SJSA1 (cell line): ENCODE measurements at regions not wholly inside any gene's neighbourhood (a gene's known extent, or its start where the extent isn't known, plus 50 kb on each side); places are given as distances from the start of the nearest gene placed in this dataset.

Source experiments
- DNase-seq, 2 experiments: peaks; one replicate each; pipeline ENCODE4 v3.0.0-alpha.2; 2015 to 2020; ENCODE audit warnings: low spot score in 2 of 2, low read depth in 1 of 2
- H3K27ac ChIP-seq: fragments of 250-450 bp; sonication (Bioruptor Pico); 2 replicates; pipeline ENCODE4 v1.5.1; 2020; ENCODE audit warnings: mild to moderate bottlenecking, moderate library complexity
- H3K27me3 ChIP-seq: fragments of 250-450 bp; sonication (Bioruptor Pico); replicated peaks from 2 replicates; pipeline ENCODE4 v1.5.1; 2020; ENCODE audit warnings: mild to moderate bottlenecking, moderate library complexity
- H3K36me3 ChIP-seq: fragments of 250-450 bp; sonication (Bioruptor Pico); 2 replicates; pipeline ENCODE4 v1.5.1; 2020; ENCODE audit warnings: mild to moderate bottlenecking
- H3K4me1 ChIP-seq: fragments of 250-450 bp; sonication (Bioruptor Pico); replicated peaks from 2 replicates; pipeline ENCODE4 v1.6.1; 2021; ENCODE audit warnings: mild to moderate bottlenecking
- H3K4me3 ChIP-seq: fragments of 250-450 bp; sonication (Bioruptor Pico); 2 replicates; pipeline ENCODE4 v1.5.1; 2020; ENCODE audit warnings: mild to moderate bottlenecking
- H3K9me3 ChIP-seq: fragments of 250-450 bp; sonication (Bioruptor Pico); replicated peaks from 2 replicates; pipeline ENCODE4 v1.5.1; 2020; ENCODE audit warnings: mild to moderate bottlenecking

DNA sequence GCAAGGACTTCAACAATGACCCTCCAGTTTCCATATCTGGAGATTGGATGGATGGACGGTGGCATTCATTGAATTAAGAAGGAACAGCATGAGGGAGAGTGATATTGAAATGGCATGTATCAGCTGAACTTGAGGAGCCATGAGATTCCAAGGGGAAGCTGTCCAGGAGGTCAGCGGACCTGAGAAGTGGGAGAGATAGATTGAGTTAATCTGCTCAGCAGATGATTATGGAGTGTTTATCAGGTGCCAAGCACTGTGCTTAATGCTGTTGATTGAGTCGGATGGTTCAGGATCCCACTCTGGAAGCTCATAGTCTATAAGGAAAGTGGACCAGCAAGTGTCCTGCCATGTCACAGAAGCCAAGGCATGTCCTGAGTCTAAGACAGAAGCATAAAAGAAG lies 581.3 kb downstream of the INSC start:
- peaks cover 10% of the 10 kb centered on the region for H3K4me1 ChIP-seq
- H3K4me3 ChIP-seq = no peak overlapping the region
- H3K27me3 ChIP-seq = no peaks in the 10 kb centered on the region
- H3K9me3 ChIP-seq = no peaks in the 10 kb centered on the region
- no peak overlapping the region for H3K27ac ChIP-seq
- H3K36me3 ChIP-seq = no peaks in the 10 kb centered on the region
- peak in 1 of 2 experiments; percentile 23 for DNase-seq

DNA sequence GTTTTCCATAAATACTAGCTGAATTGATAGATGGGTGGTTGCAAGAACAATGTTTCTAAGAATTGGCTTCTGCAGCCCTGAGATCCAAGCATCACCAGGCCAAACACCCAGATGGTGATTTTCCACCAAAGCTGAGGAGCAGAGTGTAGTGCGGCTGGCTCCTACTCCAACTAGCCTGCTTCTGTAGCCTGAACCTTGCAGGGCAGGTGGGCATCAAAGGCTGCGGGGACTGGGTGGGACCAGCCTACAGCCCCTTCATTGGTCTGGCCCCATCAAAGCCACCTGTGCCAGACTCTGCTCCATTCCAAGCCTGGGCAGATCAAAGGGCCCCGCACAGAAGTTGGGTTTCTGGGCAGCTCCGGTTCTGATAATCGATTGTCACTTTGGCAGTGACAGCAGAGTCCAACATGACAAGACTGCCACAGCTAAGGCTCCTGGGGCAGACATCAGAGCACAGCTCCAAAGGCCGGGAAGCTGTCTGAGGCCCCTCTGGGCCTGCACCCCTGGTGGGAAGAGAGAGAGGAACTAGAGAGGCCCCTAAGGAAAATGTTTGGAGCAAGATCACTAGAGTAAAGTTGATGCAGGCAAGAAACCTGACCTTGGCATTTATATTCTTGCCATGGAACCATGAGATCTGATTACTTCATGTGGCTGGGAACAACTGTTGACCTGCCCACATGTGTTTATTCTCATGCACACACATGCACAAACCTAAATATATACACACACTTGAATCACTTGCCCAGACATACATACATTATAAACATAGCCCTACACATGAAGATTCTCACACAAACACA lies 582.9 kb downstream of the INSC start:
- Histone ChIP-seq H3K36me3 (no peaks in the 10 kb centered on the region), H3K9me3 (no peaks in the 10 kb centered on the region), H3K27ac (no peak overlapping the region), H3K4me1 (peaks cover 7% of the 10 kb centered on the region), H3K4me3 (no peak overlapping the region), H3K27me3 (no peaks in the 10 kb centered on the region)
- peak in 1 of 2 experiments; percentile 31 for DNase-seq

DNA sequence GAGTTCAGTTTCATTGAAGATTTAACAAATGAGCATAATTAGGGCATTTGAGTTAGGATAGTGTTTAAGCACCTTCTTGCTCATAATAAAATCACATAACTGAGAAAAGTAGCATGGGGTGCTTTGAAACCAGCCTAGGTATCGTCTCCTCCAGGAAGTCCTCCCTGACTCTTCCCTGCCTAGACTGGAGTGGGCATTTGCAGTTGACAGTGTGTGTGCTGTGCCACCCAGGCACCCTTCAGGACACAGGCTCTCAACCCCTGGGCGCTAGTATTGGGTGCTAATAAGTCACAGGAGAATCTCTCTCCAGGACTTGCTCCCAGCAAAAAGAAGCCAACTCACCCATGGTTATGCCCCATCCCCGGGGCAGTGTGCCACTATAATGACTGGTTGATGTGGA lies 584.1 kb downstream of the INSC start:
- H3K27ac ChIP-seq = no peak overlapping the region

DNA sequence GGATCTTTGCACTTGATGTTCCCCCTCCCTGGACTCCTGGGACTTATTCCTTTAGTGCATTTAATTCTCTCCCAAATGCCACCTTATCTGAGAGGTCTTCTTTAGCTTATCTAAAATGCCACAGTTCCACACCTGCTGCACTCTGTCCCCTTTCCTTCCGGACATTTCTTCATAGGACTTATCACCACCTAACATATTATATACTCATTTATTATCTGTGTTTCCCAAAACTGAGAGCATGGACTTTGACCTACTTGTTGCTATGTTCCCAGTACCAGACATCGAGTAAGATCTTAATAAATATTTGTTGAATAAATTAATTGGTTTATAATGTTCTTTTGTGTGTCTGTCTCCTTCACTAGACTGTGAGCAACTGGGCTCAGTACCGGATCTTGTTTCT lies 585.3 kb downstream of the INSC start:
- H3K9me3 ChIP-seq = no peaks in the 10 kb centered on the region
- no peaks in the 10 kb centered on the region for H3K4me1 ChIP-seq
- no peak for DNase-seq

More for the DNA sequence above, 584.1 kb downstream of the INSC start:
- DNase-seq = peak in 1 of 2 experiments; percentile 31
- no peaks in the 10 kb centered on the region for H3K4me1 ChIP-seq
- H3K4me3 ChIP-seq = no peak overlapping the region
- no peaks in the 10 kb centered on the region for H3K36me3 ChIP-seq
- H3K27me3 ChIP-seq = no peaks in the 10 kb centered on the region
- H3K9me3 ChIP-seq = no peaks in the 10 kb centered on the region

DNA sequence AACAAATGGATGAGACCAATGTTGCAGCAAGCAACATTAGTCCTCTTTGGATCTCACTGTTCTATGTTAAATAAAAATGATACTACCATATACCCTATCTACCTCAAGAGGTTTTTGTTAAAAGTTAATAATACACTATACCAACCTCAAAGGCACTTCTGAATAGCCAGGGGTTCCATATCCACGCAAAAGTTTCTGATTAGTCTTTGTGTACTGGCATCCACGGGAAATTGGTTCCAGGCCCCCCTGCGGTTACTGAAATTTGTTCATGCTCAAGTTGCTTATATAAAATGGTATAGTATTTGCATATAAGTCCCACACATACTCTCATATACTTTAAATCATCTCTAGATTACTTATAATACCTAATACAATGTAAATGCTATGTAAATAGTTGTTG lies 585.7 kb downstream of the INSC start:
- DNase-seq = peak in 1 of 2 experiments; percentile 28
- Histone ChIP-seq H3K27ac (no peak overlapping the region), H3K27me3 (no peaks in the 10 kb centered on the region), H3K4me3 (no peak overlapping the region), H3K9me3 (no peaks in the 10 kb centered on the region), H3K36me3 (no peaks in the 10 kb centered on the region), H3K4me1 (no peaks in the 10 kb centered on the region)

More for the DNA sequence above, 585.3 kb downstream of the INSC start:
- Histone ChIP-seq H3K36me3 (no peaks in the 10 kb centered on the region), H3K4me3 (no peak overlapping the region), H3K27me3 (no peaks in the 10 kb centered on the region), H3K27ac (no peak overlapping the region)

DNA sequence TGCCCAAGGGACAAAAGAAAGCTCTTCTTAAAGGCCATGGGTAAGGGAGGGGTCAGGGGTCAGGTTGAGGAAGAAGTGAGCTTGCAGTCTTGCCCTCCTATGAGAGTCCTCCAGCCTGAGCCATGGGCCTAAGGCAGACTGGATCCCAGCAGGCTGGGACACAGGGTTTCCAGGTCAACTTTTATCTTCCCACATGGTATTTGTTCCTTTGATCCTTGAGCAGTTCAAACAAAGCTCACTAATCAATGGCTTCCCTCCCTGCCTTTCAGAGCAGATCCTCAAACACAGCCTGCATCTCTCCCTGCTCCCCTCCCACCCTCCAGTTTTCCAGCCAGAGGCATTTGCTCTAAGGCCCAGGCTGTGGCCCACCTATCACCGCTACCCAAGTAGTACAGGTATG lies 589.3 kb downstream of the INSC start:
- peaks cover 19% of the 10 kb centered on the region for H3K4me1 ChIP-seq
- H3K9me3 ChIP-seq = no peaks in the 10 kb centered on the region
- DNase-seq = peak in 1 of 2 experiments; percentile 34
- no peak overlapping the region for H3K27ac ChIP-seq
- no peak overlapping the region for H3K4me3 ChIP-seq
- H3K36me3 ChIP-seq = no peaks in the 10 kb centered on the region
- H3K27me3 ChIP-seq = no peaks in the 10 kb centered on the region

DNA sequence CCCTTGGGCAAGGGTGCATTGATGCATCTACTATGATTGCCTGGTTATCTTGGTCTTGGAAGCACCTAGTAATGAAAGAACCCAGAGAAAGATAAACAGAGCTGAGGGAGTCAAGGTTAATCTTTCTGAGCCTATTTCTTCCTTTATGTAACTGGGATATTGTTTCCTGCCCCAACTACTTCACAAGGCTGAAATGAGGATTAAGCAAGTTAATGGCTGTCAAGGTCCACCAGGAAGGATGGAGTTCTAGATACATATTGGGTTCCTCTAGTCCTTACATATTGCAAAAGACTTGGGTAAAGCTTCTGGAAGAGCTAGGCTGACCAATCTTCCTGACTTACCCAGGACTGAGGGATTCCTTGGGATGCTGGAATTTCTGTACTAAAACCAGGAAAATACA lies 589.8 kb downstream of the INSC start:
- Histone ChIP-seq H3K4me1 (peaks cover 24% of the 10 kb centered on the region), H3K4me3 (no peak overlapping the region), H3K27ac (no peak overlapping the region), H3K36me3 (no peaks in the 10 kb centered on the region), H3K27me3 (no peaks in the 10 kb centered on the region), H3K9me3 (no peaks in the 10 kb centered on the region)
- DNase-seq = no peak

DNA sequence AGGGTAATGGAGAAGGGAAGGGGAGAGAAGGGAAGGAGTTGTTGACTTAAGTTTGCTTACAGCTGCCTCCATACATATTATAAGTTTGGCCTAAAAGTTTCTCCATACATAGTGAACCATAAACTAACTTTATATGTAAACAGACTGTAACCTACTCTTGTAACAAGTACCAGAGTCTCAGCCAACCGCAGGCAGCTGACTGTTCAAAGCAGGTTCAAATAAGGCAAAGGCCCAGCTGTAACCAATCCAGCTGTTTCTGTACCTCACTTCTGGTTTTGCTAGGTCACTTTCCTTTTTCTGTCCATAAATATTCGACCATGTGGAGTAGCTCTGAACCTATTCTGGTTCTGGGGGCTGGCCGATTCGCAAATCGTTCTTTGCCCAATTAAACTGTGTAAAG lies 591.2 kb downstream of the INSC start:
- Histone ChIP-seq H3K27ac (no peak overlapping the region), H3K27me3 (no peaks in the 10 kb centered on the region), H3K9me3 (no peaks in the 10 kb centered on the region), H3K4me3 (no peak overlapping the region), H3K4me1 (peaks cover 30% of the 10 kb centered on the region), H3K36me3 (no peaks in the 10 kb centered on the region)
- DNase-seq = no peak

DNA sequence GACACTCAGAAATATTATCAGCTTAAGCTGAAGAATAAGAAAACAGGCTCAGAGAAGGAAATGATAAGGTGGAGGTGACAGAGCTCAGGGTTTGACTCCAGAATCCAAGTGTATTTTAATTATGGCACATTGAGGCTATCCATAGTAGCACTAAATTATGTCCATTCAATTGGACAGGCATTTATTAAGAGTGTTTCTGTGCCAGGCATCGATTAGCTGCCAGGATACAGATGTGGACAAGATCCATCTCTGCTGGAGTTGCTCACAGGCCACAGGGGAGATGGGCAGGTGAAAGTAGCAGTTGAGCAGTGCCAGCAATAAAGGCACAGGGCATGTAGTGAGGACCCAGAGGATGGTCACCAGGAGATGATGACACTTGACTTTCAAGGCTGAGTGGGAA lies 592.5 kb downstream of the INSC start:
- Histone ChIP-seq H3K27ac (no peak overlapping the region), H3K4me1 (peaks cover 30% of the 10 kb centered on the region), H3K4me3 (no peak overlapping the region), H3K27me3 (no peaks in the 10 kb centered on the region), H3K9me3 (no peaks in the 10 kb centered on the region), H3K36me3 (no peaks in the 10 kb centered on the region)
- DNase-seq = no peak

DNA sequence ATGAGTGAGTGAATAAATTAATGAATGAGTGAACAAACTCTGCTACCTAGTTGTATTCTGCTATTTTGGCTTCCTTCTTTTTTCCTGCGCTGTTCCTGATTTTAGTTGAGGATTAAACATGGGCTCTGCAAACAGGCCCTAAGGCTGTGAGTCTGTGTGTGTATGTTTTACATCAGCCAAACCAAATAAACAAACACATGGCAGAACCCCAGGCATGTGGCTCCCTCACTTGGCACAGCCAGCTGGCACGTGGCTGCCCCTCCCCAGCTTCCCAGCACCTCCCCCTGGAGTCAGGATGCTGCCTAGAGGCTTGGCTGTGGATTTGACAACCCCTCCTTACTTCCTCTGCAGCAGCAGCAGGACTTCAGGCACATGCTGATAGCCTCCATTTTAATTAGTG lies 593.2 kb downstream of the INSC start:
- Histone ChIP-seq H3K27me3 (no peaks in the 10 kb centered on the region), H3K9me3 (no peaks in the 10 kb centered on the region), H3K36me3 (no peaks in the 10 kb centered on the region), H3K27ac (no peak overlapping the region), H3K4me3 (no peak overlapping the region), H3K4me1 (peaks cover 30% of the 10 kb centered on the region)
- DNase-seq = peak; percentile 91 to 93

DNA sequence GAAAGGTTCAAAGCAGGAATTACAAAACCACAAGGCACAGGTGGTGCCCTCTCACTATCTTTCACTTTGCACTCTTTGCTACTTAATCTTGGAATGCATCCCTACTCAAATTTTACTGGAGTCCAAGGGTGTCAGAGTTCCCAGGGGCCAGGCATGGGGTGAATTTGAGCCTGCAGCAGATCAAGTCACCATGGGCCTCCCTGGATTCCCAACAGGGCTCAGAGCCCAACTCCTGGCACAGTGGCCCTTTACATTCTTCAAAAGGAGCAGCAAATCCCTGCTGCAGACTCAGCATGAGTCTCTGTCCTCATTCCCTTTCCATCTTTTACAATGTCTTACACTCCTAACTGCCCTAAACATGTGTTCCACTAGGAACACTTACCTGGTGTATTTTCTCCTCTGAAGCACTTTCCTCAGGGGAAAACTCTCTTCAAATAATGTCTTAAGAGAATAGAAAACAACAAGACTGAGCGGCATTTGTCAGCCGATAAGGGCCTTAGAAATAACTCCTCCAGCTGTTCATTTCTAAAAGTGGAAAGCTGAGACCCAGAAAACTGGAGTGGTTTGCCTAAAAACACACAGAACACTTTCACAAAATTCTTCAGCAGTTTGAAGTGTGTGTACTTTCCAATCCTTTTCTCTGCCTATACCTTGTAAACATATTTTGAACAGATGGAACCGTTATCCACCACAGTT lies 596.0 kb downstream of the INSC start:
- H3K36me3 ChIP-seq = no peaks in the 10 kb centered on the region
- no peaks in the 10 kb centered on the region for H3K27me3 ChIP-seq
- H3K4me1 ChIP-seq = peaks cover 44% of the 10 kb centered on the region
- H3K4me3 ChIP-seq = no peak overlapping the region
- H3K27ac ChIP-seq = no peak overlapping the region
- no peak for DNase-seq
- H3K9me3 ChIP-seq = no peaks in the 10 kb centered on the region

DNA sequence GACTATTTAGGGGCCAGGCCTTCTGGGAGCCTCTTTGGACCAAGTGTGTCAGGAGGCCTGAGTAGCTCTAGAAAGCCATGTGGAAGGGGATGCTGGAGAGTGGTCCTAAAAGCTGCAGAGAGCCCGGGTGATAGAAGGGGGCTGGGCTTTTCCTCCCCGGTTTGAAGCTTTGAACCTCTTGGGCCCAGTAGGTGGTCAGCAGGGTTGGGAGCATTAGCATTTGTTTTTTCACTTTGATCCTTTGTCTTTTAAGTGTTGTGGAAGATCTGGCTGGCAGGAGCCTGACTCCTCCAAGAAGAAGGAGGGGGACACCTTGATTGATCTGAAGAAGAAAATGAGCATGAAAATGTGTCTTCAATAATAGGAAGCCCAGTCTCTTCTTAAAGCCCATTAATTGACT lies 596.6 kb downstream of the INSC start:
- Histone ChIP-seq H3K27me3 (no peaks in the 10 kb centered on the region), H3K36me3 (no peaks in the 10 kb centered on the region), H3K27ac (no peak overlapping the region), H3K4me1 (peaks cover 47% of the 10 kb centered on the region), H3K4me3 (no peak overlapping the region), H3K9me3 (no peaks in the 10 kb centered on the region)
- no peak for DNase-seq

DNA sequence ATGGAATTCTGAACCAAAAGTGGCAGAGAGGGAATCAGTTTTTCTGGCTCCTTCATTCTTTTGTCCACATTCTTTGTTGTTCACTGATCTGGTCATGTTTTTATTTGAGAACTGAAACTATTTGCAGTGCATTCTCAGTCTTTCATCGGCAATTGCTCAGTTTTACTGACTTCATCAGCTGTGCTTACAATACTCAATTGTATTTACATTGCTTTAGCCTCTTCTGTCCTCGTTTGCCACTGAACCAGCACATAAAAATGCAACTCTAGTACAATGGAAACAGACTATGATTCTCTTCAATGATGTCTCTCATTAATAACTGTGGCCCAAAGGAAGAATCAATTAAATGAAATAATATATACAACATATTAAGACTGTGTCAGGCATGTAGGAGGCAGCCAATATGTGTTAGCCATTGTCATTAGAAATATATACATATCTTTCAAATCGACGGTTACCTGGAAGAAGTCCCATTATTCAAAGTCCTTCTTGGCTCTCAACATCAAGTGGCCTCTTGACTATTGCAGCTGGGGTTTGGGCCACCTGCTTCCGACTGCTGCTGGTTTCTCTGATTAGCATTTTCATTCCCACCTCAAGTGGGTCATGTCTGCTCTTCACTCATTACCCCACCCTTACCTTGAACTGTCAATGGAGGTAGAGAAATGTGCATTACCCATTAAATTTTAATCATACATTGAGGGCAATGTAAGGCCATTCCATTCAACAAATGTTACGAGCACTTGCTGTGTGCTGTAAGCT lies 600.1 kb downstream of the INSC start:
- Histone ChIP-seq H3K27ac (no peak overlapping the region), H3K9me3 (no peaks in the 10 kb centered on the region), H3K27me3 (no peaks in the 10 kb centered on the region), H3K4me1 (peaks cover 30% of the 10 kb centered on the region), H3K36me3 (no peaks in the 10 kb centered on the region), H3K4me3 (no peak overlapping the region)
- peak in 1 of 2 experiments; percentile 32 for DNase-seq

DNA sequence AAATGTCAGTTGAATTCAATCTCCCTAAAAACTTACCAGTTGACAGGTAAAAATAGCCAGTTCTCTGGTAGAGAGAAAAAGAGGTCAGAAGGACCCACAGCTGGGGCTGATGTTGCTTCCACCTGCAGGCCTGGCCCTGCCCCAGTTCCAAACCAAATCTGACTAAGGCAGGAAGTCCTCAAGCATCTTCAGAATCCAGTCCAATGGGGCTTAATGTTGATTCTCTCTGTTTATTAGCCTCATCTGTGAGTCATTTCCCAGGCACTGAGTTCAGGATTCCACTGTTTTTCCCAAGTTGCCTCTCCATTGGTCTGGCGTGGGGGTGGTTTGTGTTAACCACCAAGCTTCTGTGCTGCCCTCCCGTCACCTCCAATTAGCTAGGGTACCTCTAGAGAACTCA lies 601.8 kb downstream of the INSC start:
- no peak overlapping the region for H3K27ac ChIP-seq
- no peak overlapping the region for H3K4me3 ChIP-seq
- H3K4me1 ChIP-seq = peaks cover 27% of the 10 kb centered on the region
- no peaks in the 10 kb centered on the region for H3K9me3 ChIP-seq
- no peaks in the 10 kb centered on the region for H3K27me3 ChIP-seq
- H3K36me3 ChIP-seq = no peaks in the 10 kb centered on the region
- peak in 1 of 2 experiments; percentile 53 for DNase-seq
